GM18499 (cell line): ENCODE measurements at regions not wholly inside any gene's neighbourhood (a gene's known extent, or its start where the extent isn't known, plus 50 kb on each side); places are given as distances from the start of the nearest gene placed in this dataset.
"Not testable (repeated sequence)": the region's sequence is repeated elsewhere in the genome, so short reads cannot be mapped to it uniquely, and the experiment has no call there.

Experiments used
- ATAC-seq: cut with Tn5 transposase; IDR thresholded peaks from one replicate; pipeline ENCODE4 v1.9.1; 2021; ENCODE audit warnings: moderate number of reproducible peaks; ENCODE audit not compliant: insufficient read depth, unreplicated experiment

GRCh38 chr2:6081955-6082624 is 389.9 kb downstream of the SOX11 start:
- no peak for ATAC-seq

- no peak for ATAC-seq
Measured at GRCh38 chr2:6082625-6083018, 390.4 kb downstream of the SOX11 start.

GRCh38 chr2:6083136-6083535 is 391.0 kb downstream of the SOX11 start:
- no peak for ATAC-seq

GRCh38 chr2:6089474-6089873 is 397.3 kb downstream of the SOX11 start:
- ATAC-seq, result no peak

- ATAC-seq, result no peak
Measured at GRCh38 chr2:6103372-6103771, 411.2 kb downstream of the SOX11 start.

GRCh38 chr2:6103949-6104348 is 411.8 kb downstream of the SOX11 start:
- no peak for ATAC-seq

GRCh38 chr2:6107290-6107689 is 415.1 kb downstream of the SOX11 start:
- ATAC-seq, result no peak

- ATAC-seq, result no peak
Measured at GRCh38 chr2:6109831-6110230, 417.6 kb downstream of the SOX11 start.

- ATAC-seq, result no peak
Measured at GRCh38 chr2:6111781-6112261, 419.6 kb downstream of the SOX11 start.

GRCh38 chr2:6113786-6114185 is 421.6 kb downstream of the SOX11 start:
- no peak for ATAC-seq

- no peak for ATAC-seq
Measured at GRCh38 chr2:6127718-6128117, 435.5 kb downstream of the SOX11 start.

GRCh38 chr2:6139142-6139541 is 447.0 kb downstream of the SOX11 start:
- ATAC-seq, result no peak

GRCh38 chr2:6139916-6140315 is 447.7 kb downstream of the SOX11 start:
- no peak for ATAC-seq

- ATAC-seq, result no peak
Measured at GRCh38 chr2:6140509-6140908, 448.3 kb downstream of the SOX11 start.

GRCh38 chr2:6143812-6144211 is 451.6 kb downstream of the SOX11 start:
- ATAC-seq, result no peak

GRCh38 chr2:6147215-6147614 is 455.0 kb downstream of the SOX11 start:
- not testable (repeated sequence) for ATAC-seq

- no peak for ATAC-seq
Measured at GRCh38 chr2:6148882-6149281, 456.7 kb downstream of the SOX11 start.

- no peak for ATAC-seq
Measured at GRCh38 chr2:6159606-6160005, 467.4 kb downstream of the SOX11 start.

GRCh38 chr2:6163932-6164331 is 471.7 kb downstream of the SOX11 start:
- no peak for ATAC-seq

GRCh38 chr2:6164986-6165747 is 473.0 kb downstream of the SOX11 start:
- ATAC-seq, result no peak

- no peak for ATAC-seq
Measured at GRCh38 chr2:6167592-6168138, 475.5 kb downstream of the SOX11 start.
